ENCODE measurements at regions not wholly inside any gene's neighbourhood (a gene's known extent, or its start where the extent isn't known, plus 50 kb on each side); places are given as distances from the start of the nearest gene placed in this dataset.

DNA sequence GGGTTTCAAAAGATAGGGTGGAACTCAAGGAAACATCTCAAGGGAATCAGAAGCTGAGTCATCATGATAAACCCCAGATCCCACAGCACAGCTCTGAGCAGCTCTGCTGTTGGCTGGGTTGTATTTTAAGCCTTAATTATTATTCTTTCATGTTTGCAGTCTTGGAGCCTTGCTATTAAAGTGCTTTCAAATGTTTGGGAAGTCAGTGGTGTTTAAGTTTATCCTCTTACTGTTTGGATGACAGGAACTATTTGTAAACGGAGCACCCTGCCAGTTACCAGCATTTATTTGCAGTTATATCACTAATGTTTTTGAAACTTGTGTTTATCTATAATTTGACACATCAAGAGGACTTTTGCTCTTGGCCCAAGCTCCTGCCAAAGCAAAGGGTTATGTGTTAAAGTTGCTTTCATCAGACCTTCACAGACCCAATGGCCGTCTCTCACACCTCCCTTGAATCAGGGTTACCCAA lies 141.1 kb upstream of the SPDL1 start:
- TF ChIP-seq, protein P1, sequence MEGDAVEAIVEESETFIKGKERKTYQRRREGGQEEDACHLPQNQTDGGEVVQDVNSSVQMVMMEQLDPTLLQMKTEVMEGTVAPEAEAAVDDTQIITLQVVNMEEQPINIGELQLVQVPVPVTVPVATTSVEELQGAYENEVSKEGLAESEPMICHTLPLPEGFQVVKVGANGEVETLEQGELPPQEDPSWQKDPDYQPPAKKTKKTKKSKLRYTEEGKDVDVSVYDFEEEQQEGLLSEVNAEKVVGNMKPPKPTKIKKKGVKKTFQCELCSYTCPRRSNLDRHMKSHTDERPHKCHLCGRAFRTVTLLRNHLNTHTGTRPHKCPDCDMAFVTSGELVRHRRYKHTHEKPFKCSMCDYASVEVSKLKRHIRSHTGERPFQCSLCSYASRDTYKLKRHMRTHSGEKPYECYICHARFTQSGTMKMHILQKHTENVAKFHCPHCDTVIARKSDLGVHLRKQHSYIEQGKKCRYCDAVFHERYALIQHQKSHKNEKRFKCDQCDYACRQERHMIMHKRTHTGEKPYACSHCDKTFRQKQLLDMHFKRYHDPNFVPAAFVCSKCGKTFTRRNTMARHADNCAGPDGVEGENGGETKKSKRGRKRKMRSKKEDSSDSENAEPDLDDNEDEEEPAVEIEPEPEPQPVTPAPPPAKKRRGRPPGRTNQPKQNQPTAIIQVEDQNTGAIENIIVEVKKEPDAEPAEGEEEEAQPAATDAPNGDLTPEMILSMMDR (tag by site-specific recombination; IDR thresholded peaks at IDR 0.05) = no peak
- TF ChIP-seq ZFP37 (tag by site-specific recombination; IDR thresholded peaks at IDR 0.05) (no peak), ZBTB7A (tag by site-specific recombination; IDR thresholded peaks at IDR 0.05; ENCODE audit: low read depth) (no peak), TCF7L2 (IDR thresholded peaks at IDR 0.05; ENCODE audit: borderline replicate concordance, low read depth, low read length) (no peak), ZNF768 (tag by site-specific recombination; IDR thresholded peaks at IDR 0.05) (no peak), ZNF280C (tag by site-specific recombination; IDR thresholded peaks at IDR 0.05) (no peak), ZNF274 (IDR thresholded peaks at IDR 0.05; ENCODE audit: low read length) (no peak), ZNF274 (tag by site-specific recombination; IDR thresholded peaks at IDR 0.05; ENCODE audit: borderline replicate concordance) (no peak), ZNF140 (tag by site-specific recombination; IDR thresholded peaks at IDR 0.05) (no peak), REST (tag by site-specific recombination; IDR thresholded peaks at IDR 0.05) (no peak)
- TF ChIP-seq, protein P2, sequence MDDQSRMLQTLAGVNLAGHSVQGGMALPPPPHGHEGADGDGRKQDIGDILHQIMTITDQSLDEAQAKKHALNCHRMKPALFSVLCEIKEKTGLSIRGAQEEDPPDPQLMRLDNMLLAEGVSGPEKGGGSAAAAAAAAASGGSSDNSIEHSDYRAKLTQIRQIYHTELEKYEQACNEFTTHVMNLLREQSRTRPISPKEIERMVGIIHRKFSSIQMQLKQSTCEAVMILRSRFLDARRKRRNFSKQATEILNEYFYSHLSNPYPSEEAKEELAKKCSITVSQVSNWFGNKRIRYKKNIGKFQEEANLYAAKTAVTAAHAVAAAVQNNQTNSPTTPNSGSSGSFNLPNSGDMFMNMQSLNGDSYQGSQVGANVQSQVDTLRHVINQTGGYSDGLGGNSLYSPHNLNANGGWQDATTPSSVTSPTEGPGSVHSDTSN (CRISPR knock-in tag; IDR thresholded peaks at IDR 0.05) = no peak

Measured in HEK293 (cell line).